Neural cell (in vitro differentiated cells): ENCODE measurements at regions not wholly inside any gene's neighbourhood (a gene's known extent, or its start where the extent isn't known, plus 50 kb on each side); places are given as distances from the start of the nearest gene placed in this dataset.

Experiments used
- H2AFZ ChIP-seq: fragments of 200-600, 300-800 bp; sonication (generic), shearing (Covaris generic); 2 replicates; pipeline ENCODE4 v1.6.0; 2014; ENCODE audit warnings: low read depth, mild to moderate bottlenecking, antibody characterized with exemption, low read length, moderate library complexity
- H3F3A ChIP-seq: fragments of 200-600 bp; shearing (Covaris generic); 2 replicates; pipeline ENCODE4 v1.6.1; 2016; ENCODE audit warnings: mild to moderate bottlenecking, moderate library complexity, mixed read lengths, antibody characterized with exemption, low read length; ENCODE audit not compliant: insufficient read depth, poor library complexity, severe bottlenecking
- H3K27ac ChIP-seq: fragments of 200-600, 300-800 bp; sonication (generic), shearing (Covaris generic); 2 replicates; pipeline ENCODE4 v1.5.1; 2014; ENCODE audit warnings: mild to moderate bottlenecking, low read length, moderate library complexity
- H3K27me3 ChIP-seq: fragments of 300-800, 200-600 bp; sonication (generic), shearing (Covaris generic); 2 replicates; pipeline ENCODE4 v1.6.0; 2014; ENCODE audit warnings: mild to moderate bottlenecking, low read depth, low read length, moderate library complexity; ENCODE audit not compliant: insufficient read depth
- H3K36me3 ChIP-seq: fragments of 300-800, 200-600 bp; sonication (generic), shearing (Covaris generic); 2 replicates; pipeline ENCODE4 v1.5.1; 2014; ENCODE audit warnings: mild to moderate bottlenecking, antibody characterized with exemption, low read length, moderate library complexity; ENCODE audit not compliant: insufficient read depth
- H3K4me2 ChIP-seq: fragments of 300-800, 200-600 bp; sonication (generic), shearing (Covaris generic); 2 replicates; pipeline ENCODE4 v1.6.0; 2014; ENCODE audit warnings: mild to moderate bottlenecking, low read length
- H3K4me3 ChIP-seq: fragments of 300-800, 200-600 bp; sonication (generic), shearing (Covaris generic); 2 replicates; pipeline ENCODE4 v1.5.1; 2014; ENCODE audit warnings: mild to moderate bottlenecking, low read length, moderate library complexity
- H3K79me2 ChIP-seq: fragments of 200-600 bp; shearing (Covaris generic); replicated peaks from 2 replicates; pipeline ENCODE4 v1.6.0; 2014; ENCODE audit warnings: mild to moderate bottlenecking, low read length, moderate library complexity; ENCODE audit not compliant: insufficient read depth
- H3K9ac ChIP-seq: fragments of 300-800, 200-600 bp; sonication (generic), shearing (Covaris generic); 2 replicates; pipeline ENCODE4 v1.6.1; 2016; ENCODE audit warnings: mild to moderate bottlenecking, low read length, mixed read lengths
- H3K9me2 ChIP-seq: fragments of 200-600 bp; shearing (Covaris generic); 2 replicates; pipeline ENCODE4 v1.6.1; 2016; ENCODE audit warnings: mild to moderate bottlenecking, low read length, mixed read lengths; ENCODE audit not compliant: insufficient read depth
- H3K9me3 ChIP-seq: fragments of 200-600, 300-800 bp; sonication (generic), shearing (Covaris generic); 2 replicates; pipeline ENCODE4 v1.6.1; 2016; ENCODE audit warnings: mild to moderate bottlenecking, mixed run types, low read length, moderate library complexity, mixed read lengths
- H4K20me1 ChIP-seq: fragments of 200-600 bp; shearing (Covaris generic); 2 replicates; pipeline ENCODE4 v1.6.1; 2016; ENCODE audit warnings: mild to moderate bottlenecking, mixed run types; ENCODE audit not compliant: insufficient read depth
- CTCF ChIP-seq: fragments of 450-650 bp; IDR thresholded peaks from 2 replicates; pipeline ENCODE4 v1.5.1; 2014; ENCODE audit warnings: antibody characterized with exemption, mild to moderate bottlenecking, moderate library complexity; ENCODE audit not compliant: poor library complexity, severe bottlenecking
- EP300 ChIP-seq: fragments of 450-650 bp; conservative IDR thresholded peaks from 2 replicates; pipeline ENCODE4 v1.6.1; 2014; ENCODE audit warnings: antibody characterized with exemption, mild to moderate bottlenecking, moderate library complexity; ENCODE audit not compliant: poor library complexity, severe bottlenecking
- EZH2 ChIP-seq: fragments of 200-600, 300-800 bp; shearing (Covaris generic), sonication (generic); IDR thresholded peaks from 2 replicates; pipeline ENCODE4 v1.6.1; 2014; ENCODE audit warnings: antibody characterized with exemption, low read length, borderline replicate concordance, mild to moderate bottlenecking; ENCODE audit not compliant: insufficient read depth, poor library complexity, severe bottlenecking
- MXI1 ChIP-seq: fragments of 450-650 bp; conservative IDR thresholded peaks from 2 replicates; pipeline ENCODE4 v1.6.1; 2014; ENCODE audit warnings: antibody characterized with exemption, mild to moderate bottlenecking; ENCODE audit not compliant: poor library complexity, severe bottlenecking
- POLR2AphosphoS5 ChIP-seq: IDR thresholded peaks from 2 replicates; pipeline ENCODE4 v1.6.1; 2012
- RAD21 ChIP-seq: fragments of 450-650 bp; conservative IDR thresholded peaks from 2 replicates; pipeline ENCODE4 v1.6.1; 2014; ENCODE audit warnings: antibody characterized with exemption, mild to moderate bottlenecking, moderate library complexity
- REST ChIP-seq: IDR thresholded peaks from 2 replicates; pipeline ENCODE4 v1.6.1; 2012; ENCODE audit warnings: borderline replicate concordance
- SMC3 ChIP-seq: fragments of 450-650 bp; conservative IDR thresholded peaks from 2 replicates; pipeline ENCODE4 v1.6.1; 2014; ENCODE audit warnings: antibody characterized with exemption, mild to moderate bottlenecking, moderate library complexity; ENCODE audit not compliant: poor library complexity
- TAF1 ChIP-seq: IDR thresholded peaks from 2 replicates; pipeline ENCODE4 v1.6.1; 2012; ENCODE audit warnings: low read depth

GRCh38 chr9:15086156-15086763 is 176.0 kb upstream of the FREM1 start:
- Histone ChIP-seq H3K9me3 (no peaks in the 10 kb centered on the region), H4K20me1 (no peaks in the 10 kb centered on the region), H3K4me2 (no peak overlapping the region), H3K27ac (no peak overlapping the region), H3K9ac (no peak overlapping the region), H3F3A (no peaks in the 10 kb centered on the region), H3K79me2 (no peaks in the 10 kb centered on the region), H3K9me2 (peaks cover 3% of the 10 kb centered on the region), H3K36me3 (no peaks in the 10 kb centered on the region), H2AFZ (no peak overlapping the region), H3K27me3 (no peaks in the 10 kb centered on the region), H3K4me3 (no peak overlapping the region)
- TF ChIP-seq RAD21, result no peak
- no peak for TF ChIP-seq EP300
- TF ChIP-seq TAF1, result no peak
- TF ChIP-seq SMC3, result no peak
- TF ChIP-seq MXI1, result no peak

- Histone ChIP-seq H3K79me2 (no peaks in the 10 kb centered on the region), H3K4me3 (no peak overlapping the region), H3K4me2 (no peak overlapping the region), H3K36me3 (no peaks in the 10 kb centered on the region), H3K9me3 (no peaks in the 10 kb centered on the region), H3K9ac (no peak overlapping the region), H3K9me2 (no peaks in the 10 kb centered on the region), H4K20me1 (no peaks in the 10 kb centered on the region), H3K27me3 (no peaks in the 10 kb centered on the region), H3F3A (no peaks in the 10 kb centered on the region), H2AFZ (no peak overlapping the region), H3K27ac (no peak overlapping the region)
- TF ChIP-seq POLR2AphosphoS5, result no peak
- TF ChIP-seq EZH2, result no peak
These were observed 171.0 kb upstream of the FREM1 start for GRCh38 chr9:15081021-15081753.

- TF ChIP-seq EZH2 (no peak), CTCF (no peak), SMC3 (no peak), EP300 (no peak), MXI1 (no peak), RAD21 (no peak), REST (no peak), TAF1 (no peak), POLR2AphosphoS5 (no peak)
- Histone ChIP-seq H4K20me1 (no peaks in the 10 kb centered on the region), H3K4me3 (no peak overlapping the region)
These were observed 170.2 kb upstream of the FREM1 start for GRCh38 chr9:15080401-15080800.

More at GRCh38 chr9:15080401-15080800, 170.2 kb upstream of the FREM1 start:
- H3K9ac ChIP-seq, result no peak overlapping the region
- H3K9me2 ChIP-seq, result no peaks in the 10 kb centered on the region
- no peaks in the 10 kb centered on the region for H3F3A ChIP-seq
- no peaks in the 10 kb centered on the region for H3K36me3 ChIP-seq
- no peaks in the 10 kb centered on the region for H3K9me3 ChIP-seq
- no peak overlapping the region for H3K27ac ChIP-seq
- H2AFZ ChIP-seq, result no peak overlapping the region
- no peaks in the 10 kb centered on the region for H3K79me2 ChIP-seq
- no peaks in the 10 kb centered on the region for H3K27me3 ChIP-seq
- H3K4me2 ChIP-seq, result no peak overlapping the region
